ENCODE measurements at regions not wholly inside any gene's neighbourhood (a gene's known extent, or its start where the extent isn't known, plus 50 kb on each side); places are given as distances from the start of the nearest gene placed in this dataset.

- no peak for DNase-seq
Measured at GRCh38 chr13:91178099-91178498, 169.4 kb upstream of the MIR17HG start.

- no peak for DNase-seq
Measured at GRCh38 chr13:91181892-91182291, 165.6 kb upstream of the MIR17HG start.

- no peak for DNase-seq
Measured at GRCh38 chr13:91184244-91184926, 163.1 kb upstream of the MIR17HG start.

- no peak for DNase-seq
Measured at GRCh38 chr13:91185294-91185863, 162.1 kb upstream of the MIR17HG start.

- DNase-seq, result no peak
Measured at GRCh38 chr13:91187522-91187921, 160.0 kb upstream of the MIR17HG start.

- no peak for DNase-seq
Measured at GRCh38 chr13:91189506-91189905, 158.0 kb upstream of the MIR17HG start.

GRCh38 chr13:91193358-91193757 is 154.1 kb upstream of the MIR17HG start:
- no peak for DNase-seq

- DNase-seq, result no peak
Measured at GRCh38 chr13:91195789-91196188, 151.7 kb upstream of the MIR17HG start.

GRCh38 chr13:91196958-91197357 is 150.5 kb upstream of the MIR17HG start:
- no peak for DNase-seq

- DNase-seq, result no peak
Measured at GRCh38 chr13:91199866-91200265, 147.6 kb upstream of the MIR17HG start.

GRCh38 chr13:91200486-91200885 is 147.0 kb upstream of the MIR17HG start:
- DNase-seq, result no peak

GRCh38 chr13:91203430-91203829 is 144.1 kb upstream of the MIR17HG start:
- DNase-seq, result no peak

GRCh38 chr13:91207261-91207660 is 140.2 kb upstream of the MIR17HG start:
- no peak for DNase-seq

- DNase-seq, result no peak
Measured at GRCh38 chr13:91211510-91211909, 136.0 kb upstream of the MIR17HG start.

- no peak for DNase-seq
Measured at GRCh38 chr13:91212231-91212630, 135.3 kb upstream of the MIR17HG start.

- DNase-seq, result no peak
Measured at GRCh38 chr13:91214031-91214430, 133.5 kb upstream of the MIR17HG start.

- DNase-seq, result no peak
Measured at GRCh38 chr13:91216928-91217700, 130.4 kb upstream of the MIR17HG start.

GRCh38 chr13:91219201-91219600 is 128.3 kb upstream of the MIR17HG start:
- DNase-seq, result no peak

GRCh38 chr13:91220872-91221271 is 126.6 kb upstream of the MIR17HG start:
- DNase-seq, result no peak

GRCh38 chr13:91228108-91228507 is 119.4 kb upstream of the MIR17HG start:
- no peak for DNase-seq

- no peak for DNase-seq
Measured at GRCh38 chr13:91228940-91229339, 118.5 kb upstream of the MIR17HG start.

GRCh38 chr13:91232716-91233115 is 114.8 kb upstream of the MIR17HG start:
- no peak for DNase-seq

GRCh38 chr13:91233291-91233690 is 114.2 kb upstream of the MIR17HG start:
- no peak for DNase-seq

GRCh38 chr13:91236182-91236581 is 111.3 kb upstream of the MIR17HG start:
- DNase-seq, result no peak

Data from activated T-cell treated with anti-CD3 and anti-CD28 coated beads for 4 hours (primary cell).